Suprapubic skin (tissue), 4 donors: ENCODE measurements at regions not wholly inside any gene's neighbourhood (a gene's known extent, or its start where the extent isn't known, plus 50 kb on each side); places are given as distances from the start of the nearest gene placed in this dataset.

Experiments
- DNase-seq, 2 donors: peaks; one replicate each; pipeline ENCODE4 v3.0.0-alpha.2; 2019; ENCODE audit warnings: low spot score in 2 of 2
- H3K27ac ChIP-seq: fragments of 200-600 bp; sonication (generic); one replicate; pipeline ENCODE4 v1.5.1; 2019
- H3K27me3 ChIP-seq: fragments of 200-600 bp; sonication (generic); one replicate; pipeline ENCODE4 v1.5.1; 2019
- H3K36me3 ChIP-seq: fragments of 200-600 bp; sonication (generic); one replicate; pipeline ENCODE4 v1.5.1; 2019
- H3K4me1 ChIP-seq: fragments of 200-600 bp; sonication (generic); one replicate; pipeline ENCODE4 v1.5.1; 2019
- H3K4me3 ChIP-seq: fragments of 200-600 bp; sonication (generic); one replicate; pipeline ENCODE4 v1.5.1; 2019; ENCODE audit warnings: mild to moderate bottlenecking
- H3K9me3 ChIP-seq: fragments of 200-600 bp; sonication (generic); one replicate; pipeline ENCODE4 v1.5.1; 2019
- CTCF ChIP-seq, 2 donors: fragments of 200-600 bp in 1 of 2; fragments of 450-650 bp in 1 of 2; sonication (generic) in 1 of 2; IDR thresholded peaks; one replicate each; pipeline ENCODE4 v1.5.1; 2016 to 2019; ENCODE audit warnings: antibody characterized with exemption in 2 of 2, mild to moderate bottlenecking in 1 of 2, moderate library complexity in 1 of 2
- EP300 ChIP-seq: sonication (generic); formaldehyde crosslinking; IDR thresholded peaks from one replicate; pipeline ENCODE4 v1.6.1; 2017; ENCODE audit warnings: antibody characterized with exemption
- POLR2A ChIP-seq, 2 donors: fragments of 450-650 bp; IDR thresholded peaks; one replicate each; pipeline ENCODE4 v1.6.1; 2017; ENCODE audit warnings: antibody characterized with exemption in 2 of 2, mild to moderate bottlenecking in 2 of 2, moderate library complexity in 2 of 2
- POLR2AphosphoS5 ChIP-seq, 3 donors: sonication (generic); formaldehyde crosslinking; IDR thresholded peaks; one replicate each; pipeline ENCODE4 v1.6.1; 2017; ENCODE audit warnings: antibody characterized with exemption in 3 of 3
- WGBS: methylation state at CpG from one replicate; pipeline ENCODE4 v1.1.5; 2018; 5-methylcytosine and 5-hydroxymethylcytosine counted together

DNA sequence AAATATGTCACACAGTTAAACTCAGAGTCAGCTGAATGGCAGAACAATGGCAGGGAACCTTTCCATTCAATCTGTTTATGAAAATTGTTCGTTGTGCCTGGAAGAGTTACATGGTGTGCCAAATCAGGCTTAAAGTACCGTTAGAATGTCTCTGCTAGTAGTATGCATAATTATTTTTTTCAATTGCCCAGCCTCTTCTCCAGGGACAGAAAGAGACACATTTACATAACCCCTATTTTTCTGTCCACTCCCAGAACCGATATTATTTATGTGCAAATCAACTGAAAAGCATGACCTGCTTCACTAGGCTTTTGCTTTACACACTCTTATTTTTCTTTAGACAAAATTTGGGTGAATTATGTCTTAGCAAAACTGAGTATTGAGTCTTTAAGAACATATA lies 459.1 kb downstream of the EFNA5 start:
- no peak for DNase-seq
- no peaks in the 10 kb centered on the region for H3K27me3 ChIP-seq
- H3K9me3 ChIP-seq: no peaks in the 10 kb centered on the region
- H3K27ac ChIP-seq: no peak overlapping the region
- peaks cover 3% of the 10 kb centered on the region for H3K4me1 ChIP-seq
- WGBS: 73% methylated on average over 3 of the region's 3 CpGs
- no peak overlapping the region for H3K4me3 ChIP-seq
- no peak for TF ChIP-seq POLR2AphosphoS5 (IDR thresholded peaks at IDR 0.05)
- no peak for TF ChIP-seq POLR2A (IDR thresholded peaks at IDR 0.05)
- H3K36me3 ChIP-seq: no peaks in the 10 kb centered on the region

DNA sequence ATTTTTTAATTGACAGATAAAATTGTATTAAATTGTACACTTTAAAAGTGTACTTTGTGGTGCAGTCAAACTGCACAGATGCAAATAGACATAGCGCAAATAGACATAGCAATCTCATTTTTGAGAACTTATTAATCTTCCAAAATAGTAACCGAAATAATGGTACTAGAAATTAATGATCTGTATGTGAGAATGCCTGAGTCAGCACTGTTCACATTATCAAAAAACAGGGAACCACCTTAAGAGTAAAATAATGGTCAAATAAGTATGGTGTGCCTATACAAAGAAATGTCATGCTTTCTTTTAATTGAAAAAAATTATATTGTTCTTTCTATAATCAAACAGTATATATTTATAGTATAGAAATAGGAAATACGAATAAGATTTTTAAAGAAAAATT lies 461.9 kb downstream of the EFNA5 start:
- Histone ChIP-seq H3K9me3 (no peaks in the 10 kb centered on the region), H3K27ac (no peak overlapping the region), H3K27me3 (no peaks in the 10 kb centered on the region), H3K36me3 (no peaks in the 10 kb centered on the region), H3K4me1 (no peaks in the 10 kb centered on the region), H3K4me3 (no peak overlapping the region)
- no peak for DNase-seq
- WGBS: 95% methylated on average over 3 of the region's 3 CpGs
- no peak for TF ChIP-seq POLR2A (IDR thresholded peaks at IDR 0.05)
- no peak for TF ChIP-seq CTCF (IDR thresholded peaks at IDR 0.05)
- no peak for TF ChIP-seq POLR2AphosphoS5 (IDR thresholded peaks at IDR 0.05)
- no peak for TF ChIP-seq EP300

GRCh38 chr5:107204413-107204812 lies 466.3 kb downstream of the EFNA5 start:
- DNase-seq: no peak
- 76% methylated on average over 5 of the region's 5 CpGs for WGBS

DNA sequence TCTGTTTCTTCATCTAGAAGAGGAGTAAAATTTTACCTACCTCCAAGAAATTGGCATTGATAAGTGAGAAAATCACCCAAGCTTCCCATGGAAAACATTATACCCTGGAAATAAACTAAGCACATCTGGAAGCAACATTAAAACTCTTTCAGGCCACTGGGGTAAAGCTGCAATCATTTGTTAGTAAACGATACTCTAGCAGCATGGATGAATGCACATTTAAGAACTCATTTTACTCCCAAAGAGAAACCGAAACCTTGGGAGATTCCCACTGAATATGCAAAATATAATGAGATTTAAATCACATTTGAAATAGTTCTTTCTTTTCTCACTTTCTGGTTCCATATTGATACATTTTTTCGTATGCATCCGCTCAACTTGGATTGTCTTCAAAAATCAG lies 467.5 kb downstream of the EFNA5 start:
- Histone ChIP-seq H3K36me3 (no peaks in the 10 kb centered on the region), H3K4me1 (peaks cover 5% of the 10 kb centered on the region), H3K27ac (no peak overlapping the region), H3K27me3 (no peaks in the 10 kb centered on the region), H3K4me3 (no peak overlapping the region), H3K9me3 (no peaks in the 10 kb centered on the region)
- WGBS: 84% methylated on average over 4 of the region's 4 CpGs
- TF ChIP-seq POLR2AphosphoS5 (IDR thresholded peaks at IDR 0.05) (no peak), POLR2A (IDR thresholded peaks at IDR 0.05) (no peak), CTCF (IDR thresholded peaks at IDR 0.05) (no peak), EP300 (no peak)
- no peak for DNase-seq

More at GRCh38 chr5:107204413-107204812, 466.3 kb downstream of the EFNA5 start:
- Histone ChIP-seq H3K36me3 (no peaks in the 10 kb centered on the region), H3K27me3 (no peaks in the 10 kb centered on the region), H3K4me3 (no peak overlapping the region), H3K27ac (no peak overlapping the region), H3K9me3 (no peaks in the 10 kb centered on the region), H3K4me1 (no peaks in the 10 kb centered on the region)
- TF ChIP-seq CTCF (IDR thresholded peaks at IDR 0.05) (no peak), EP300 (no peak), POLR2A (IDR thresholded peaks at IDR 0.05) (no peak), POLR2AphosphoS5 (IDR thresholded peaks at IDR 0.05) (no peak)

GRCh38 chr5:107199756-107200155 lies 471.0 kb downstream of the EFNA5 start:
- WGBS: 64% methylated on average over 4 of the region's 4 CpGs
- Histone ChIP-seq H3K4me1 (peaks cover 12% of the 10 kb centered on the region), H3K27ac (no peak overlapping the region), H3K9me3 (no peaks in the 10 kb centered on the region), H3K4me3 (no peak overlapping the region), H3K36me3 (no peaks in the 10 kb centered on the region), H3K27me3 (no peaks in the 10 kb centered on the region)
- TF ChIP-seq EP300 (no peak), CTCF (IDR thresholded peaks at IDR 0.05) (no peak), POLR2AphosphoS5 (IDR thresholded peaks at IDR 0.05) (no peak), POLR2A (IDR thresholded peaks at IDR 0.05) (no peak)
- no peak for DNase-seq

GRCh38 chr5:107196500-107197059 lies 474.2 kb downstream of the EFNA5 start:
- peak overlapping the region; percentile 2 for H3K27ac ChIP-seq
- TF ChIP-seq POLR2A (IDR thresholded peaks at IDR 0.05): no peak
- TF ChIP-seq EP300: no peak
- no peak for TF ChIP-seq CTCF (IDR thresholded peaks at IDR 0.05)
- TF ChIP-seq POLR2AphosphoS5 (IDR thresholded peaks at IDR 0.05): no peak
- H3K4me3 ChIP-seq: no peak overlapping the region
- H3K27me3 ChIP-seq: no peaks in the 10 kb centered on the region
- H3K4me1 ChIP-seq: peaks cover 12% of the 10 kb centered on the region
- 64% methylated on average over 4 of the region's 4 CpGs for WGBS
- no peaks in the 10 kb centered on the region for H3K36me3 ChIP-seq
- no peak for DNase-seq
- no peaks in the 10 kb centered on the region for H3K9me3 ChIP-seq
